Lower leg skin (tissue), 4 donors: ENCODE measurements at regions not wholly inside any gene's neighbourhood (a gene's known extent, or its start where the extent isn't known, plus 50 kb on each side); places are given as distances from the start of the nearest gene placed in this dataset.

Experiments
- DNase-seq, 2 donors: peaks; one replicate each; pipeline ENCODE4 v3.0.0-alpha.2; 2019; ENCODE audit warnings: low spot score in 2 of 2
- H3K4me3 ChIP-seq: fragments of 200-600 bp; sonication (generic); 2 replicates; pipeline ENCODE4 v1.5.1; 2017; ENCODE audit warnings: mild to moderate bottlenecking, low read depth; ENCODE audit not compliant: poor library complexity, severe bottlenecking
- POLR2A ChIP-seq, 2 donors: fragments of 450-650 bp; IDR thresholded peaks; one replicate each; pipeline ENCODE4 v1.6.1; 2016 to 2017; ENCODE audit warnings: antibody characterized with exemption in 2 of 2, mild to moderate bottlenecking in 1 of 2, moderate library complexity in 1 of 2
- WGBS, 2 donors: methylation state at CpG; one replicate each; pipeline ENCODE4 v1.1.5; 2018; 5-methylcytosine and 5-hydroxymethylcytosine counted together
- intact Hi-C: fragments of 100-400 bp; cut with DNase I; formaldehyde crosslinking; loops from one replicate; pipeline ENCODE4 v1.15.0; 2023; ENCODE audit warnings: low total_unique reads
- TF ChIP-seq, protein P1 (sequence below), 3 donors: fragments of 450-650 bp; IDR thresholded peaks; one replicate each; pipeline ENCODE4 v1.5.1; 2016; ENCODE audit warnings: antibody characterized with exemption in 3 of 3, mild to moderate bottlenecking in 3 of 3, moderate library complexity in 2 of 3

DNA sequence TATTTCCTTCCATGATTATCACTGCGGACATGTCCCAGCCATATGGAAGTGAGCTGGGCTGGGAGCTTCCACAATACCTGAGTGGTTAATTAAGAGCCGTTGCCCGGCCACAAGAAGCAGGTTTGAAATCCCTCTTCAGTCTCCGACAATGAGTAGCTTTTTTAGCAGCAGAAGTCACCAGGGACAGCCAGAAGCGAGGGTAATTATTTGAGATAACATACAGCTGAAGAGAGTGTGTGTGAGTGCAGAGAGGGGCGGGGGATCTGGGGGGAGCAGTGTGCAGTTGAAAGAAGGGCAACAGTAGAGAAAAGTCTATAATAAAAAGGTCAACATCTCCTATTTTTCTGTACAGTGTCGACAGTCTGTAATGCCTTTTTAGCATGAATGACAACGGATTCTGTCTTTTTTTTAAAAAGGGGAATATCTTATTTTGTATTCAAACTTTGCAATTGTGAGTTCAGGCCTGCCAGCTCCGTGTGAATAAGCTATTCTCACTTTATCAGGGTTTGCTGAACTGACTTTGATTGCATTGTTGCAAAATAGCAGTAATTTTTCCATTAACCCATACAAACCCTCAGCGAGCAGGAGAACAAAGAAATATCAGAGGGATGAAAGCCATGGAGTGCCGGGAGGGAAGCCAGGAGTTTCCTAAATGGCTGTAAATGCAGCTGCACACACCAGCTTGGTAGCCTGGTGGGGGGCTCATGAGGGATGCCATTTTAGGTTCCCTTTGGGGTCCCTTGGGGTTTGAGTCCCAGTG is 220.3 kb upstream of the IRX3 start:
- no peak for DNase-seq
- 63 to 71% methylated on average over 11 of the region's 11 CpGs for whole genome bisulfite sequencing, 2 donors
- TF ChIP-seq, protein P1, sequence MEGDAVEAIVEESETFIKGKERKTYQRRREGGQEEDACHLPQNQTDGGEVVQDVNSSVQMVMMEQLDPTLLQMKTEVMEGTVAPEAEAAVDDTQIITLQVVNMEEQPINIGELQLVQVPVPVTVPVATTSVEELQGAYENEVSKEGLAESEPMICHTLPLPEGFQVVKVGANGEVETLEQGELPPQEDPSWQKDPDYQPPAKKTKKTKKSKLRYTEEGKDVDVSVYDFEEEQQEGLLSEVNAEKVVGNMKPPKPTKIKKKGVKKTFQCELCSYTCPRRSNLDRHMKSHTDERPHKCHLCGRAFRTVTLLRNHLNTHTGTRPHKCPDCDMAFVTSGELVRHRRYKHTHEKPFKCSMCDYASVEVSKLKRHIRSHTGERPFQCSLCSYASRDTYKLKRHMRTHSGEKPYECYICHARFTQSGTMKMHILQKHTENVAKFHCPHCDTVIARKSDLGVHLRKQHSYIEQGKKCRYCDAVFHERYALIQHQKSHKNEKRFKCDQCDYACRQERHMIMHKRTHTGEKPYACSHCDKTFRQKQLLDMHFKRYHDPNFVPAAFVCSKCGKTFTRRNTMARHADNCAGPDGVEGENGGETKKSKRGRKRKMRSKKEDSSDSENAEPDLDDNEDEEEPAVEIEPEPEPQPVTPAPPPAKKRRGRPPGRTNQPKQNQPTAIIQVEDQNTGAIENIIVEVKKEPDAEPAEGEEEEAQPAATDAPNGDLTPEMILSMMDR (IDR thresholded peaks at IDR 0.05) = no peak
- TF ChIP-seq POLR2A (IDR thresholded peaks at IDR 0.05) = no peak
- no peak overlapping the region for H3K4me3 ChIP-seq
- intact Hi-C loops = no loop called here

DNA sequence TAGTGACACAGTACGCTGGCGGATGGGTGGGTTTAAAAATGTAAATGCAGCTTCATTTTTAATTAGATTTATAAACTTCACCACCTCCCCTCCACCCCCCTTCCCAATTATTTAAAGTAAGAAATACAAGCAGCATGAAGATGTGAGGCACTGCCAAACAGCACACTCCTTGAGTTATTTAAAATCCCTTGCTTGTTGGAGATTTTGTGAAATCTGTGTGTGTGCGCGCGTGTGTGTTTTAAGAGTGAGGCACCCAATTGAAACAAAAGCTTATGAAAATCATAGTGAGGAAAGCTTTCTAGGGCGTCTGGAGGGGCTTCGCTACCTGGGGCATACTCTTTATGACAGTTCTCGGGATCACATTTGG is 219.6 kb upstream of the IRX3 start:
- WGBS, 2 donors = 94 to 95% methylated on average over 8 of the region's 8 CpGs
- intact Hi-C loops = no loop called here
- TF ChIP-seq POLR2A (IDR thresholded peaks at IDR 0.05) = no peak
- TF ChIP-seq, protein P1 (IDR thresholded peaks at IDR 0.05) = no peak
- DNase-seq = no peak
- no peak overlapping the region for H3K4me3 ChIP-seq

DNA sequence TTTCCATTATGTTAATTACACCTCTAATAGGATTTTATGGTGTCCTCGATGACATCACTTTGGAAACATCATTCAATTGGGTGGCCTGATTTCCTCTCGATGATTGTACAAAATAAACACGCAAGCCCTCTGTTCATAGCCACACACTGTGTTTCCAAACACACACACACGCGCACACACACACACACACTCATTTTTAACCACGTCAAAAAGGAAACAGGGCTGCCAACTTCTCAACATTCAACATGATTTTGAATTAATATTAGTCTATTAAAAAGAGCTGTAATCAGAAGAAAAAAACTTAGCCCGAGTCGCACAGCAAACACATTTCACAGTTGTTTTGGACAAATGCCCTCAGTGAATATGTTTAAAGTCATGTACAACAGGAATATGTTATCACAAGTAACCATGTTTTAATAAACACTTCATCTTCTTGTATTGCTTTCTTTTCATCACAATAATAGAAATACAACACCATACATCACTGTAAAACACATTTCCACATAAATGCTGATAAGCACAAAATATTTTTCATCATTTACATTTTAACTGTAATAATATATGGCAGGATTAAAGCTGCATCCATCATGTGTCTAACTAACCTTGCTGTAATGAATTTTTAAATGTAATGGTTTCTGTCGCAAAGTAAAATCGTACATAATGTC is 219.1 kb upstream of the IRX3 start:
- TF ChIP-seq POLR2A (IDR thresholded peaks at IDR 0.05) = no peak
- no peak overlapping the region for H3K4me3 ChIP-seq
- no peak for DNase-seq
- intact Hi-C loops = no loop called here
- 68 to 75% methylated on average over 10 of the region's 10 CpGs for WGBS, 2 donors

DNA sequence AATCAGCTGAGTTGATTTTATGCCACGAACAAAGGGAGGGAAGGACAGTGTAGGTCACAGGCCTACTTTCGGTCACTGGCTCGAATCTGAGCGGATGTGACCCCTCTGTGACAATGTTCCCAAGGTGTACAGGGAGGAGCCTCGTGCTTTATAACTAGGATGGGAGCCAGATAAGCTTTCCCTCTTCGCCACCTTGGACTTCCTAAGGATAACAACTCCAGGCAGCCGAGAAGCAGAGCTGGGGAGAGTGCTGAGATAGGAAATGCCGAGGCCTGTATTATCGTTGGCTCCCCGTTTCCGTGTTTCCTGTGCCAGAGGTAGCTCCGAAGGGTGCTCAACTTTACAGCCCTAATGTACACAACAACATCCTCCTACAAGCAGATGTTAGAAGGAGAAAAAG is 217.8 kb upstream of the IRX3 start:
- intact Hi-C loops = no loop called here
- H3K4me3 ChIP-seq = no peak overlapping the region
- 80 to 82% methylated on average over 12 of the region's 12 CpGs for WGBS, 2 donors
- DNase-seq = no peak
- no peak for TF ChIP-seq POLR2A (IDR thresholded peaks at IDR 0.05)
- TF ChIP-seq, protein P1 (IDR thresholded peaks at IDR 0.05) = no peak

DNA sequence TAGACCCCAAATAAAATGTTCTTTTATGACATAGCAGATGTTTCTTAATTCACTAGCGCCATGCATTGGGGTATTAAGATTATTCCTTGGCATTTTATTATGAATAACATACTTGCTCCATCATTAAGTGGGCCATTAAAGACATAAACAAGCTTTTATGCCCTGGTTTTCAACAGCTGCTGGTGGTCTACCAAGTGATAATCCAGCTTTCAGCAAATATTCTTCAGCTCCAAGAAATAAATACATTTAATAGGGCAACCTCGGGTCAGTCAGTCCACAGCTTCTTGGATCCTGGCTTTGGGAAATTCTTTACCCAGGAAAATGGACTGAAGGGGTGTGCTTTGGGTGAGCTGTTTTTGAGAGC is 217.3 kb upstream of the IRX3 start:
- DNase-seq = no peak
- whole genome bisulfite sequencing, 2 donors = 60 to 76% methylated on average over 2 of the region's 2 CpGs
- H3K4me3 ChIP-seq = no peak overlapping the region
- intact Hi-C loops = no loop called here
- TF ChIP-seq, protein P1 (IDR thresholded peaks at IDR 0.05) = no peak
- no peak for TF ChIP-seq POLR2A (IDR thresholded peaks at IDR 0.05)

DNA sequence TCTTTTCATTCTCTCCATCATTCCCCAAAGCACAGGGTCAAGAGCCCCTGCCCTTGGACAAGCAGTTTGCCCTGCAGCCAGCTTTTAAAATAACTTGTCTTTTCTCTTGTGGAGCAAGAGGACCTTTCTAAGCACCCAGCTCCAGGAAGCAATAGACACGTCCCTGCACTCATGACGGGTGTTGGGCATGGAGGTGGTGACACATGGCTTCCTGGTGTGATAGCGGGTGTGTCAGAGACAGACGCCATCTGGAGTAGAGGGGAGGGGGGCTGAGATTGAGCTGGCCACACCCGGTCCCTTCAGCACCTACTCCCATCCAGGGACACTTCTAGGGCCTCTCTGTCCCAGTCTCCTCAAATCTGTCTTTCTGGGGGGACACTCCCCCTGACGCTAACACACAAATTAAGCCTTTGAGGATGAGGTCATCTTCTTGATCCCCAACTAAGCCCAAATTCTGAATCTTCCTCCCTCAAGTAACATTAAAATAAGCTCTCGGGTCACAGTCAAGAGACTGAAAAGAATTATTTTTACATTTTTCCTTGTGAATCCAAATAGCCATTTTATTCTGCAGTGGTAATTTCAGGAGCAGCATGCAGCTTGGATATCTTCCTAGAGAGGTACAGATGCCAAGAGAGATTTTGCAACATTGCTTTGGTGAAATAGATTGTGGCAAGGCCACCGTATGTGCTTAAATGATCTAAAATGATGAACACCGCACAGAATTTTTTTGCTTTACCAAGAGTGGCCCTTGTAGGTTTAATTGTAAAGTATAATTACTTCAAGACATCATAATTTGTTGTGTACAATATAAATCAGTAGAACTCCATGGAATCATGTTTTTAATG is 216.6 kb upstream of the IRX3 start:
- no peak overlapping the region for H3K4me3 ChIP-seq
- 41 to 52% methylated on average over 9 of the region's 9 CpGs for whole genome bisulfite sequencing, 2 donors
- peak; percentile 16 to 88 for DNase-seq
- TF ChIP-seq, protein P1 (IDR thresholded peaks at IDR 0.05) = no peak
- no peak for TF ChIP-seq POLR2A (IDR thresholded peaks at IDR 0.05)
- intact Hi-C loops = no loop called here
